Stomach (tissue), 8 donors: ENCODE measurements at regions not wholly inside any gene's neighbourhood (a gene's known extent, or its start where the extent isn't known, plus 50 kb on each side); places are given as distances from the start of the nearest gene placed in this dataset.

Experiments used
- DNase-seq, 2 donors: peaks; one replicate each; pipeline versions ENCODE4 v3.0.0 to v3.0.0-alpha.2; 2013 to 2019
- H3K27ac ChIP-seq, 5 donors: fragments of 200-600 bp in 4 of 5; sonication (generic) in 4 of 5; one replicate each; pipeline ENCODE4 v1.5.1; 2013 to 2019; ENCODE audit warnings: mild to moderate bottlenecking in 1 of 5, moderate library complexity in 1 of 5
- H3K27me3 ChIP-seq, 3 donors: fragments of 200-600 bp; sonication (generic); one replicate each; pipeline ENCODE4 v1.5.1; 2017 to 2019; ENCODE audit warnings: mixed run types in 1 of 3
- H3K36me3 ChIP-seq, 4 donors: fragments of 200-600 bp; sonication (generic); 1 replicate in 3 of 4; 2 replicates in 1 of 4; pipeline ENCODE4 v1.5.1; 2016 to 2019
- H3K4me1 ChIP-seq, 4 donors: fragments of 200-600 bp; sonication (generic); one replicate each; pipeline ENCODE4 v1.5.1; 2016 to 2019
- H3K4me3 ChIP-seq, 4 donors: fragments of 200-600 bp; sonication (generic) in 3 of 4; one replicate each; pipeline ENCODE4 v1.5.1; 2016 to 2019; ENCODE audit warnings: mild to moderate bottlenecking in 1 of 4
- H3K9me3 ChIP-seq, 4 donors: fragments of 200-600 bp; sonication (generic); one replicate each; pipeline ENCODE4 v1.5.1; 2016 to 2019
- EP300 ChIP-seq: sonication (generic); formaldehyde crosslinking; IDR thresholded peaks from one replicate; pipeline ENCODE4 v1.6.1; 2017; ENCODE audit warnings: antibody characterized with exemption
- POLR2A ChIP-seq, 4 donors: fragments of 450-650 bp; IDR thresholded peaks; one replicate each; pipeline ENCODE4 v1.6.1; 2016; ENCODE audit warnings: antibody characterized with exemption in 4 of 4, control low read depth in 2 of 4, mild to moderate bottlenecking in 1 of 4, moderate library complexity in 1 of 4
- POLR2AphosphoS5 ChIP-seq, 3 donors: sonication (generic); formaldehyde crosslinking; IDR thresholded peaks; one replicate each; pipeline ENCODE4 v1.6.1; 2016; ENCODE audit warnings: antibody characterized with exemption in 3 of 3
- WGBS, 5 donors: extraction: QIAGEN DNeasy Blood & Tissue Kit in 3 of 5; methylation state at CpG; one replicate each; pipeline versions ENCODE4 v1.1.5 to v1.1.7; 2013 to 2018; 5-methylcytosine and 5-hydroxymethylcytosine counted together
- intact Hi-C: fragments of 100-400 bp; cut with DNase I; formaldehyde crosslinking; loops from one replicate; pipeline ENCODE4 v1.15.1; 2023; ENCODE audit warnings: low total_unique reads
- TF ChIP-seq, protein P1 (sequence below), 7 experiments: fragments of 450-650 bp in 4 of 7; fragments of 200-600 bp in 3 of 7; sonication (generic) in 3 of 7; IDR thresholded peaks; one replicate each; pipeline ENCODE4 v1.5.1; 2016 to 2019; ENCODE audit warnings: antibody characterized with exemption in 7 of 7, control low read depth in 2 of 7, mild to moderate bottlenecking in 1 of 7
- donor health status: healthy with polysubstance abuse.
- donor health status: Bipolar disorder and iron deficiency.
- donor health status: healthy.

DNA sequence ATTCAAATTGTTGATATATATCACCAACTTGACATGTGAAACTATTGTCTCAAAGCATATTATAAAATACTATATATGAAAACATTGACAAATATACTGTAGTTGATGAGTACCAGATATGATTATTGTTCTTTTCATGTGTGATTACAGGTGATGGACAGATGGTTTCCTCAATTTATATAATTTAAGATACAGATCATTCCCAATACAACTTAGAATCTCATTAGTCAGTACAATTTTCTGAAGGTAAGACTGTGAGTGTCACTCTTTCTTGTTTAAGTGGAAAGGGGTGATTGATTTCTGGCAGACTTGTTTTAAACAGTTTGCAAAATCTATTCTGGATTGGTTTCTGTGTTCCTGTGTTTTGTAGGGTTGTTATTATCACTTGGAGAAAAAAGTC, 498.8 kb downstream of the IRS2 start:
- intact Hi-C loops, result no loop called here
- Histone ChIP-seq H3K27ac (no peak overlapping the region), H3K9me3 (no peaks in the 10 kb centered on the region), H3K27me3 (no peaks in the 10 kb centered on the region), H3K4me3 (no peak overlapping the region), H3K4me1 (no peaks in the 10 kb centered on the region), H3K36me3 (no peaks in the 10 kb centered on the region)
- TF ChIP-seq POLR2A (IDR thresholded peaks at IDR 0.05), result no peak
- TF ChIP-seq, protein P1, sequence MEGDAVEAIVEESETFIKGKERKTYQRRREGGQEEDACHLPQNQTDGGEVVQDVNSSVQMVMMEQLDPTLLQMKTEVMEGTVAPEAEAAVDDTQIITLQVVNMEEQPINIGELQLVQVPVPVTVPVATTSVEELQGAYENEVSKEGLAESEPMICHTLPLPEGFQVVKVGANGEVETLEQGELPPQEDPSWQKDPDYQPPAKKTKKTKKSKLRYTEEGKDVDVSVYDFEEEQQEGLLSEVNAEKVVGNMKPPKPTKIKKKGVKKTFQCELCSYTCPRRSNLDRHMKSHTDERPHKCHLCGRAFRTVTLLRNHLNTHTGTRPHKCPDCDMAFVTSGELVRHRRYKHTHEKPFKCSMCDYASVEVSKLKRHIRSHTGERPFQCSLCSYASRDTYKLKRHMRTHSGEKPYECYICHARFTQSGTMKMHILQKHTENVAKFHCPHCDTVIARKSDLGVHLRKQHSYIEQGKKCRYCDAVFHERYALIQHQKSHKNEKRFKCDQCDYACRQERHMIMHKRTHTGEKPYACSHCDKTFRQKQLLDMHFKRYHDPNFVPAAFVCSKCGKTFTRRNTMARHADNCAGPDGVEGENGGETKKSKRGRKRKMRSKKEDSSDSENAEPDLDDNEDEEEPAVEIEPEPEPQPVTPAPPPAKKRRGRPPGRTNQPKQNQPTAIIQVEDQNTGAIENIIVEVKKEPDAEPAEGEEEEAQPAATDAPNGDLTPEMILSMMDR (IDR thresholded peaks at IDR 0.05), result no peak
- TF ChIP-seq POLR2AphosphoS5 (IDR thresholded peaks at IDR 0.05), result no peak
- no peak for TF ChIP-seq EP300
- DNase-seq, result no peak

DNA sequence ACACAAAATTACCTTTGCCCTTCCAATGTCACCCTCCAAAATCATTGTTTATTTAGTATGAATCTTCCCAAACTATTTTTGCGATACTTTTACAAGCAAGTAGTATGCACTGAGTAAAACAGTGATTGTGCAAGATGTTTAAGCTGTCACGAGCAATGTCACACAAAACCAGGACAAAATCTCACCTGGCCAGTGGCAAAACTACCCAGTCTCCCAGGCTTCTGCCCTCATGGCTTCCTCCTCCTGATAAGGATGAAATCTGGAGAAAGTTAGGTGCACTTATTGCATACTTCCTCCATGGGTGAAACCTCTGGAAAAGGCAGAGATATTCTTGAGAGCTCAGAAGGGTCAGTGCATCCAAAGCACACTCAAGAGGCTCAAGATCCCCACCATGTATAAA, 500.8 kb downstream of the IRS2 start:
- no peak for DNase-seq
- intact Hi-C loops, result no loop called here
- WGBS, 5 donors, result 83 to 95% (median 87%) methylated on average over 2 of the region's 2 CpGs
- Histone ChIP-seq H3K27ac (no peak overlapping the region), H3K9me3 (no peaks in the 10 kb centered on the region), H3K4me1 (no peaks in the 10 kb centered on the region), H3K4me3 (no peak overlapping the region), H3K36me3 (no peaks in the 10 kb centered on the region), H3K27me3 (no peaks in the 10 kb centered on the region)
- no peak for TF ChIP-seq POLR2AphosphoS5 (IDR thresholded peaks at IDR 0.05)
- no peak for TF ChIP-seq EP300
- no peak for TF ChIP-seq POLR2A (IDR thresholded peaks at IDR 0.05)
- TF ChIP-seq, protein P1 (IDR thresholded peaks at IDR 0.05), result no peak

DNA sequence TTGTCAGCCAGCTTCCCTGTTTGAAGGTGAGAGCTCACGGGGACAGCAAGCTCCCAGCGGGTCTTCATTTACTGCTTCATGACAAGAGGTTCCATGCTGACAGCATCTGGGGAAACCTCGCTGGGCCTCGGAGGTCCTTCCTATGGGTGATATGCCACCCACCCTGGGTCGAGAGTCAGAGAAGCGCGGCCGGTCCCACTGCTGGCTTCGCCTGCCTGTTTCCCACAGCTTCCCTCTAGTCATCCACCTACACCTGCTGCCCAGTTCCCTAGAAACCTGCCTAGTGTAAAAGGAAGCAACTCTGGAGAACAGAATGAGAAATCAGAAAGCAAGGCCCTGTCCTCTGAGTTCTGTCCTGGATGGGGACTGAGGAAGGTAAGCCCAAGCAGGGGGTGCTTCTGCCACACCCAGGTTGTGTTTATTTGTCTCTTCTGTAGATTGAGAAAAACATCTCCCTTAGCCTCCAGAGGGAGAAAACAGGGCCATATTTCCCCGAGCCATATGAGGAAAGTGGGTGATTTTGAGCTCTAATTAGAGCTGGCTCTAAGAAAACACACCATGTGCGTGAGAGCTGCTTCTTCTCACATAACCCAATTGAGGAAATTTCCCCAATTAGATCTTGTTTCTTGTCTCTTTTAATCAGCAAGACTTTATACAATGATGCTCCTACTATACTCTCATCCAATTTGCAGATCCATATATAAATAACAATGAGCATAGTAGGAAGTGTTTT, 504.3 kb downstream of the IRS2 start:
- no peak for TF ChIP-seq EP300
- TF ChIP-seq, protein P1 (IDR thresholded peaks at IDR 0.05), result no peak
- TF ChIP-seq POLR2AphosphoS5 (IDR thresholded peaks at IDR 0.05), result no peak
- no peak for TF ChIP-seq POLR2A (IDR thresholded peaks at IDR 0.05)
- Histone ChIP-seq H3K4me3 (no peak overlapping the region), H3K9me3 (no peaks in the 10 kb centered on the region), H3K27ac (no peak overlapping the region), H3K27me3 (no peaks in the 10 kb centered on the region), H3K36me3 (no peaks in the 10 kb centered on the region), H3K4me1 (no peaks in the 10 kb centered on the region)
- no peak for DNase-seq
- 87 to 91% (median 88%) methylated on average over 6 to 11 of the region's 11 CpGs for WGBS, 5 donors
- intact Hi-C loops, result no loop called here

DNA sequence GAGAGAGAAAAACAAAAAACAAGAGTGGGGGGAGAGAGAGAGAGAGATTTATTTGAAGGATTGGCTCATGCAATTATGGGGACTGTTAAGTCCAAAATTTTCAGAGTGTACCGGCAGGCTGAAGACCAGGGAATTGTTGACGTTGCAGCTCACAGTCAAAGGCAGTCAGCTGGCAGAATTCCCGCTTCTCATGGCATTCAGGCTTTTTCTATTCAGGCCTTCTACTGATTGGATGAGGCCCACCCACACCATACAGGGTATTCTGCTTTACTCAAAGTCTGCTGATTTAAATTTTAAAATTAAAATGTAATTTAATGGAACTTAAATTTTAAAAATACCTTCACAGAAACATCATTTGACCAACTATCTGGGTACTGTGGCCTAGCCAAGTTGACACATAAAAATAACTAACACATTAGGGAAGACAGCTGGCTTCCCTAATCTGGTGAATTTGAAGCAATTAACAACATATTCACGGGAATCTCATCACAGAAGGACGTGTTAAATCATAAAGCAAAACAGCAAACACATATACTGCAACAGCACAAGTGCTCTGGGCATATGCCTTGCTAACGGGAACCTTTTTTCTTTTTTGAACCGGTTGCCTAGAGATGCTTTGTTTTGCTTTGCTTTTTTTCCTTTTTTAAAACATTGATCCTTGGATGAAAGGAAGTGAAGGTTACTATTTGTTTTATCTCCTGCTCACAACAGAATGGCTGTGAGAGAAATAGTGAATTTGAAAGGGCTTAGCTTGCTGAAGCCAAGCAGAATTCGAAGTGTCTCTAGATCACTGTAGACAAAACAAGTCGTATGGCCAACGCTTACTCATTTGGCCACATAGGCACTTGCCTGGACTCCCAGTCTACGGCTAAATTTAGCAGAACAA, 505.1 kb downstream of the IRS2 start:
- Histone ChIP-seq H3K4me1 (no peaks in the 10 kb centered on the region), H3K27me3 (no peaks in the 10 kb centered on the region), H3K36me3 (no peaks in the 10 kb centered on the region), H3K27ac (no peak overlapping the region), H3K9me3 (no peaks in the 10 kb centered on the region), H3K4me3 (no peak overlapping the region)
- WGBS, 5 donors, result 70 to 82% (median 78%) methylated on average over 11 of the region's 11 CpGs
- TF ChIP-seq EP300 (no peak), POLR2AphosphoS5 (IDR thresholded peaks at IDR 0.05) (no peak), POLR2A (IDR thresholded peaks at IDR 0.05) (no peak)
- TF ChIP-seq, protein P1 (IDR thresholded peaks at IDR 0.05), result no peak
- no peak for DNase-seq
- intact Hi-C loops, result no loop called here
